ELR (cell line): ENCODE measurements at regions not wholly inside any gene's neighbourhood (a gene's known extent, or its start where the extent isn't known, plus 50 kb on each side); places are given as distances from the start of the nearest gene placed in this dataset.
"Not testable (repeated sequence)": the region's sequence is repeated elsewhere in the genome, so short reads cannot be mapped to it uniquely, and the experiment has no call there.

ENCODE experiments used
- DNase-seq: peaks from one replicate; pipeline ENCODE4 v3.0.0-alpha.2; 2015; ENCODE audit warnings: low read depth

DNA sequence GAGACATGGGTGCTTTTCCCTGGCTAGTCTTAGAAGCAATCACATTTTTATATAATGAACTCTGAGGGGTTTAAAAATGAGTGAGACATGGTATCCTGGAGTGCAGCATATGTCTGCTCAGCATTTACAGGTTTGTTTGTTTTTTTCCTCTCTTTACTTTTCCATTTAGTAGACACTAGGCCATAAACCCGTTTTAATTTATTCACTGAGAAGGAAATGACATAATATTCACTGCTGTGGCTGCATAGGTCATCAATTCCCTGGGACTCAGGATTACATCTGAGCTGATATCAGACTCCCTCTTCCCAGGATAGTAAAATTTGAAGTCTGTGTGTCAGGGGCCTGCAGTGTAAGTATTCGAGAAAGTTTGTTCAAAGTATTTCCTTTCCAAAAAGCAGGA, 178.9 kb upstream of the SPRY1 start:
- no peak for DNase-seq

DNA sequence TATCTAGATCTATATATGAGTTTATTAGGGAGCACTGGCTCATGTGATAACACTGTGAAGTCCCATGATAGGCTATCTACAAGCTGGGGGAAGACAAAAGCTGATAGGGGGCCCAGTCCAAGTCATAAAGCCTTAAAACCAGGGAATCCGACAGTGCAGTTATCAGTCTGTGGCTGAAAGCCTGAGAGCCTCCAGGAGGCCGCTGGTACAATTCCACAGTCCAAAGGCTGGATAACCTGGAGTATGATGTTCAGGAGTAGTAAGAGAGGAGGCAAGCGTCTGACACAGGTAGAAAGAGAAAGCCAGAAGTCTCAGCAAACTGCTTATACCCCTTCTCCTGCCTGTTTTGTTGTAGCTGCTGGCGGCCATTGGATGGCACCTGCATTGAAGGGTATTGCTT, 177.6 kb upstream of the SPRY1 start:
- no peak for DNase-seq

DNA sequence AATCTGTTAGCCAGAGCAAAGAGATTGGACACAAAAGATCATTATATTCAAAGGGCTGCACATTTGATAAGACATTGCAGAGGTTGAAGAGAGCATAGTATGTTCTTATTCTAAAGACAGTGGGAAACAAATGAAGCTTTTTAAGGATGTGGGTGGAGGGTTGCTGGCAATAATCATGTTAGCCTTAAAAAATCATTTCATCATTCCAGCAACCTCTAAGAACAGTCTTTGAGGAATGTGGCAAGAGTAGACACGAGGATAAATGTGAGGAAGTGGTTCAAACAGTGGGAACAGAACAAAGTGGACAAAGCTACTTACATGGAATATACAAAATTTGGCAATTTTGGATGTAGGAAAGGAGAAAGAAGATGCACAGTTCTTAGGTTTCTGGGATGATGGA, 167.3 kb upstream of the SPRY1 start:
- no peak for DNase-seq

DNA sequence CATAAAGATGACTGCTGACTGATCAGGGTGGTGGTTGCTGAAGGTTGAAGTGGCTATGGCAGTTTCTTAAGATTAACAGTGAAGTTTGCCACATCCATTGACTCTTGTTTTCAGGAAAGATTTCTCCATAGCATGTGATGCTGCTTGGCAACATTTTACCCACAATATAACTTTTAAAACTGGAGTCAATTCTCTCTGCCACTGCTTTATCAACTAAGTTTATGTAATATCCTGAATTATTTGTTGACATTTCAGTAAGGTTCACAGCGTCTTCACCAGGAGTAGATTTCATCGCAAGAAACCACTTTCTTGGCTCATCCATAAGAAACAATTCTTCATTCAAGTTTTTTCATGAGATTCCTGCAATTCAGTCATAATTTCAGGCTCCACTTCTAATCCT, 166.5 kb upstream of the SPRY1 start:
- no peak for DNase-seq

DNA sequence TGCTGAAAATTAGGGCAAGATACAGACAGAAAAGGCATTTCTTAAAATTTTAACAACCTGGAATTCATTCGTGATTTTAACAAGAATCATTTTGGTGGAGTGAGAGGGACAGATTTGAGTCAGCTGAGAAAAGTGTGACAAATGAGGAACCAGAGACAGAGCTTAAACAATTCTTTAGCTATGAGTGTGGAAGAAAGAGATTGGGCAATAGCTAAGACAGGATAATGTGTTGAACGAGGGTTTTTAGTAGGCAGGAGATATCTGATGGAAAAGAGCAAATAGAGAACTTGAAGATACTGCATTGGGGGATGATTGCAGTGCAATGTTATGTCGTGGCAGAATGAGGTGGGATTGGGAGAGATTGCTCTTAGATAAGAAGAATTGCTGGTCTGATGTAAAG, 164.2 kb upstream of the SPRY1 start:
- peak; percentile 46 for DNase-seq

DNA sequence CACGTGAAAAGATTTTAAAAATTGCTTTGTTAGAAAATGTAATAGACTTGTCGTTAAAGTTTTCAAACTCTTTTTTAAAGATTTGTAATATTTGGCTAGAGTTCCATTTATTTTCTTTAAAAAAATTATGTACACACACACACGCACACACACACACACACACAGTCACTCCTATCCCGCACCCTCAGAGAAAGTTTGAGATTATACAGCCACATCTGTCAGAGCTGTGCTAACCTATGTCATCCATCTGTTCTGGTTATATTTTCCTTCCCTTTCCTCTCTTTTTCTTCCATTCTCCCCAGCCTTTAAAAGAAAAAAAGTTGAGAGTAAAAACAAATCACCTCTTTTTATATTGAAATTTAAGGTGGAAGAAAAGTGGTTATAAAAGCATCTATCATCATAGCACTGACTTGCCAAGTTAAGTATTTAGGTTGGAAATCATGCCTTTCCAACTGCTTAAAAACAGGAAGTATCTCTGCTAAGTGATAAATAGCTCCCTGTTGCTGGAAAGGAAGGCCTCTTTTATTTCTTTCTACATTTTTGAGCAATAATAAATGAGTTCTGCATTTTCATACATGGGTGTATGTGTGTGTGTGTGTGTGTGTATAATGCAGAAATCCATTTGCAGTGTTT, 163.3 kb upstream of the SPRY1 start:
- DNase-seq, result no peak

DNA sequence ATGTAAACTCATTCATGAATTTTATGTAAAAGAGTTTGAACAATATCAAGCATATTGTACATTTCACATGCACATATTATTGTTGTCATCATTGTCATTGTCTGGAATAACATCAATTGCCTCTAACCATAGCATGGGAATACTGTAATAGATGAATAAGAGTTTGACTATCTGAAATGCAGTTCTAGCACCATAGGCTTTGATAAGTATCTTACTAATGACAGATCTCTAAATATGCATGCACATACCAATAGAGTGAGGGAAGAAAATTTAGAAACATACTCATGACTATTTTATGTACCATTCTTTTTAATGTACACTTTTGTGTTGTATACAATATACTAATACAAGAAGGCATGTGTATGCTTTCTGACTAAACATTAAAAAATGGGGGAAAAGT, 161.6 kb upstream of the SPRY1 start:
- peak; percentile 28 for DNase-seq

DNA sequence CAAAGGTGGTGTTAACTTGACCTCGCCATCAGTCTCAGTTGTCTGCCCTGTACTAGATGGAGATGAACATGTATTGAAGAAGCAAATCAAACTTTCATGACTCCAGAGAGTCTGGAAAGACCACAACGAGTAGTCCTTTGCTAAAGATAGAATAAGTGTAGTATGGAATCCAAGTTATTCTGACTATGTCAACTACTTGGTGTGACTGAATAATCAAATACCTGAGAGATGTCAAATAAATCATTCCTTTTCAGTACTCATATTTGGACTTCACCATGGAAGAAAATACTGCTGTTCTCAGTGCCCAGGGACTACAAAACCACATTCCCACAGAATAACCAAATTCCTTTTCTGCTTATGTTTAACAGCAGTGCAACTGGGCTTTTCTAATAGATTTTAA, 161.2 kb upstream of the SPRY1 start:
- peak; percentile 15 for DNase-seq

DNA sequence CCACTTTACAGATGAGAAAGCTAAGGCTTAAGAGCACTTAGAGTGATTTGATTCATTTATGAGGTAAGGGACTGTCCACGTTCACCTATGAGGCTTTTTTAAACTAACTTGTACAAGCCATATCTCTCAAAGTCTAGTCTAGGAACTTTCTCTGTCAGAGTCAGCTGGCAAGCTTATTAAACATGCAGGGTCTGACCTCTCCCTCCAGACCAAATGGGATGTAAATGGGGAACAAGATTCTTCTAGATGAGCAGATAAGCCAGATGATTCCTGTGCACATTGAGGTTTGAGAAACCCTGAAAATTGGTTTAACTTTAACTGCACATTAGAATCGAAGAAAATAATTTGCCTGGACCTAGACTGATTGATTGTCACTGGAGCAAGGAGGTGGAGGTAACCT, 160.0 kb upstream of the SPRY1 start:
- no peak for DNase-seq

DNA sequence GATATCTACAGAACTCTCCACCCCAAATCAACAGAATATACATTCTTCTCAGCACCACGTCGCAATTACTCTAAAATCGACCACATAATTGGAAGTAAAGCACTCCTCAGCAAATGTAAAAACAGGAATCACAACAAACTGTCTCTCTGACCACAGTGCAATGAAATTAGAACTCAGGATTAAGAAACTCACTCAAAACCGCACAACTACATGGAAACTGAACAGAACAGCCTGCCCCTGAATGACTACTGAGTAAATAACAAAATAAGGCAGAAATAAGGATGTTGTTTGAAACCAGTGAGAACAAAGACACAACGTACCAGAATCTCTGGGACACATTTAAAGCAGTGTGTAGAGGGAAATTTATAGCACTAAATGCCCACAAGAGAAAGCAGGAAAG, 156.3 kb upstream of the SPRY1 start:
- not testable (repeated sequence) for DNase-seq

DNA sequence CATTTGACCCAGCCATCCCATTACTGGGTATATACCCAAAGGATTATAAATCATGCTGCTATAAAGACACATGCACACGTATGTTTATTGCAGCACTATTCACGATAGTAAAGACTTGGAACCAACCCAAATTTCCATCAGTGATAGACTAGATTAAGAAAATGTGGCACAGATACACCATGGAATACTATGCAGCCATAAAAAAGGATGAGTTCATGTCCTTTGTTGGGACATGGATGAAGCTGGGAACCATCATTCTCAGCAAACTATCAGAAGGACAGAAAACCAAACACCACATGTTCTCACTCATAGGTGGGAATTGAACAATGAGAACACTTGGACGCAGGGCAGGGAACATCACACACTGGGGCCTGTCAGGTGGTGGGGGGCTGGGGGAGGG, 153.4 kb upstream of the SPRY1 start:
- not testable (repeated sequence) for DNase-seq

DNA sequence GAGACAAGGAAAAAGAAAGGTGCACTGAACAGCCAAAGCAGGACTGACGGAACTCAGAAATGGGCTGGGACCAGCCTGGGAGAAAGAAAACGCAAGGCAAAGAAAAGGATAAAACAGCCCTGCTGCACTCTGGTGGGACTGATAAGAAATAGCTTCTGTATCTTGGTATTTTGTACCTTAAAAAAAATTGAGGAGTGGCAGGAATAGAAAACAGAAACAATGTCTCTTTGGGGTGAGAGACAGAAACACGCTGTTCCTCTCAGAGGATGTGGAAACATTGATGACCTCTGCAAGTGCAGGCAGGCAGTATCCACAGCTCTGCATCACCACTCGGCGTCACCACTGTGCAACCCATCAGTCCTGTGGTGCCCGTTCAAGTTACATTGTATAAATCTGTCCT, 152.5 kb upstream of the SPRY1 start:
- peak; percentile 12 for DNase-seq

DNA sequence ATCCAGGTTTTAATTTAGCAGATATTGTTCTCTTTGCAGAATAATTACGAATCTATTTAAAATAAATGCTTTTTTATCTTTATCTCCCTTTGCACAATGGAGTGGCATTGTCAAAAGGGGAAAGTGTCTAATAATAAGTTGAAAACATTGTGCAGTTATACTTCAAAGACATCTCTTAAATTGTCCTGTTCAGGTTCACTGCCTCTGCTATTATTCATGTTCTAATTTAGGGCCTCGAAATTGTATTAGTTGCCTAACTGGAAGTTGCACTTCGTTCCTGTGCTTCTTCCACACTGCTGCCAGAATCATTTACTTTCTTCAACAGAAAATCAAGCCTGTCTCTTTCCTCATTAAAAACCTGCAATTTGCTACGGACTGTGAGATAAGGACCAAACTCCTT, 150.5 kb upstream of the SPRY1 start:
- DNase-seq, result no peak

DNA sequence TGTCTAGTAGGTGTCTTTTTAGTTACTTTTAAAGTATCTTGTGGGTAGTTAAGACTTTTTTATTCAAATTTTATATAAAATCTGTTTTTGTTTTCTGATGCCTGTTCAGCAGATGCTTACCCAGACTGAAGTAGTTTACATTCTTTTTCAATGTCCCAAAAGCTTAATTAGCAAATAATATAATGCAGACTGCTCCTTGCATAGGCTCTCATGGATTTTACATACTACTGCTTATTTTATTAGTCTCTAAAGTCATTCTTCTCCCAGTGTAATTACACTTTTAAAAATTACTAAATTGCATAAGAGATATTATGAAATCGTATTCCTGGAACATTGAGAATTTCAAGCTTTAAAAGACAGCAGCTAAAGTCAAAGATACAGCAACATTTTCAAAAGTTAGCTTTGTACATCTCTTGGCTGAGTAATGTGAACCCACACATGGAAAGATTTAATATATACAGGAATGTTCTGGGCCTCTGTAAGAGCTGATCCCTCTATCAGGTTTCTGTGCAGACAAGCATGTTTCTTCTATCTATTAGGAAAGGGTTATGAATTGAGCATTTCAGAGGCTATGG, 148.4 kb upstream of the SPRY1 start:
- no peak for DNase-seq

DNA sequence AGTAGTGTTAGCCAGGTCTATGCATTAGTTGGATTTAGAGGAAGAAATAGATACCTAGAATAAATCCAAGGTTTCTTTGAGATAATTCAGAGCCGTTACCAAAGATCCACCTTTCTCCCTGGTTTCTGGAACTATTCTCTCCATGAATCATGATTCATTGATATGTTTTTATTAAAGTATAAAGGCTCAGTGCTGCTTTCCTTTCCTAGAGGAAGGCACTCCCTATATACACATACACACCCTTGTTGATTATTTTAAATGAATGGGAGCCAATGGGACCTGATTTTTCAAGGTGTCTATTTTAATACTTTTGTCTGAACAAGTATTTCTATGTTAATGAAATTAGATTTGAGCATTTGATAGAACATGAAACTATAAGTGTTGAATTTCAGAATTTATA, 146.8 kb upstream of the SPRY1 start:
- DNase-seq, result no peak

DNA sequence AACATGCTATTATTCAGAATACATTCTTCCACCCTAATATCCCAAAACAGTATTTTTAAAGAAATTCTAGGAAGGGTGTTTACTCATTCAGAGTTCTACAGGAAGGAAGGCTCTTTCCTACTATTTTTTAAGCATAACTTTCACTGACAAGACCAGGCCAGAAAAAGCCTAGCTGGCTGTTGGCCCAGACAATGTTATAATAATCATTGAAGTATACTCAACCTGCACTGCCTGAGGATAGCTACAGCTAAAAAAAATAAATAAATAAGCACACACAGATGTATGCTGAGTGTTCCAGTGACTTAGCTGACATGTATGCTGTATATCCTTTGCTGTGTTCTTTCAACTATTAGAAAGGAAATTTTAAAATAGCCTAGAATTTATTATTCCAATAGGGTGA, 145.8 kb upstream of the SPRY1 start:
- no peak for DNase-seq

DNA sequence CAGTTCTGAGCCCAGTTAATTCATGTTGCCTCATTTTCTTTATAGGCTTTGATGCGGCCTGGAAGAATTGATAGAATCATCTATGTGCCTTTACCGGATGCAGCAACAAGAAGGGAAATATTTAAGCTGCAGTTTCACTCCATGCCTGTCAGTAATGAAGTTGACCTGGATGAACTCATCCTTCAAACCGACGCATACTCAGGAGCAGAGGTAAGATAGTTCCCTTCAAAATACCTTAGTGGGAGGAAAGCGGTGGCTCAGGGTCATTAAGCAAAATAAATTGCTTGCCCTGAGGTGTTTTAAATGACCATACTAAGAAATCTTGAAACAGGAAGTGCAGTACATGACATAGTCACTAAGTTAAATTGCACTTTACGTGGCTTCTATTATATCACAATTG, 140.6 kb upstream of the SPRY1 start:
- no peak for DNase-seq

DNA sequence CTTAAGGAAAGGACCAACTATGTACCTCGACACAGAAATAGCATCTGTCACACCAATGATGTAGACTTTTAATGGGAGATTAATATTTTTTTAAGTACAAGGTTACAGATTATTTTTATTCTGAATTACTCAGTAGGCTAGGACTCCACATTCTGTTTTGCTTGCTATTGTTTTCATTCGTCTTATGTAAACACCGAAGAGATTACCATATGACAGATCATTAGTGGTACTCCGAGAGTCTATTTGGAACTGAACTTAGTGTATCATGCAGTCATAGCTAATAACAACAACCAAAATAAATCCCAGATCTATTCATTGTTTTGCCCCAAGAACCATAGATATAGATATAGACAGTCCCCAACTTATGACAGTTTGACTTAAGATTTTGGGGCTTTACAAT, 139.7 kb upstream of the SPRY1 start:
- no peak for DNase-seq

DNA sequence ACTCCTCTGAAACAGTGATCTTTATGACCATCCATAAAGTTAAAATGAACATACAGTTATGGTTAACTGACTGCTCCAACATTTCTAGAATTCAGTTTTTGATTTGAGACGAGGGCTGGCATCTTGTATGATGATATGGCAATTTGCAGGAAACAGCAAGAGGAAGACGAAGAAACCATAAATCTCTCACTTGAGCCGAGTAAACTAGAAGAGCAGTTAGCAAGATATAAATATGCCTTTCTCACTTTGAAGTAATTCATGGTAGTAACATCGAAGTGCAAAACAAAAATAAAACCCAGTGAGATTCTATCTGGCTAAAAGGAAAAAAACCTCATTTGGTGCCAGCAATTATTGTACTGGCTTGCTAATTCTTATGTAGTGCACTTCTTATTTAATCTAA, 139.0 kb upstream of the SPRY1 start:
- no peak for DNase-seq

DNA sequence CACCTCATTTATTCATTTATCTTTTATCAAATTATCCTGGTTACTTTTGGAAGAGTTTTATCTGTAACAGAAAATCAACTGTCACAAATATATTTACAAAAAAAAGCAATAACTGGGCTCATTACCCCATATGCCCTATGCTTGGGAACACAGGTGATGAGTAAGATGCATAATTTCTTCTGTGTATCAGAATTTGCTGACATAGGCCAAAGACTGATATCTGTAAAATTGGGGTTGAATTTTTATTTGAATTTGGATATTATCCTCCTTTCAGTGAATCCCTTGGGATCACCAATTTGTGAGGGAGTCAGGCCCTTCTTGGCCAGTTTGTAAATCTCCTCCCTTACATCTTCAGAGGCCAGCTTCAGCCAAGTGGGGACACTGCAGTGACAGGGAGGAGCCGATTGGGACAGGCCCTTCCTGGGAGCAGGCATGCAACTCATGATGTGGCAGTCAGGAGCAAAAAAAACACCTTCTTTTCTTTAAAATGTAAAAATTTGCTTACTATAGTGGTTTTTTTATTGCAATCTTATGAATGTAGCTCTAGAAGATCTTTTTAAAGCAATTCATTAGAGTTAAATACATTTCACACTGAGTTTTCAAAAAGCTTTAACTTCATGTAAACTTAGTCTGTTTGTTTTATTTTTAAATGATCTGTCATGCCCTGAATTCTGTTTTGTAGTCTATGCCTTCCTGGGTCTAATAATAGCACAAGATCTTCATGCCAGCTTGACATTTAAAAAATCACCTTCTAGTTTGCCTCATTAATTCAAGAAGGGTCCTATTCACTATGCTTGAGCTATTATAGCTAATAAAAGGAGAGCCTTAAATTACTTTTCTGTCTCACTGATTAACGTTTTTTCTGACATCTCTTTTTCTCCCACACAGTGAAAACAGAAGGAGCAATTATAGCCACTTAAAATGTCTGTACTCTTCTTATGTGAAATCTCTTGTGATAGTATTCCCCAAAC, 136.6 kb upstream of the SPRY1 start:
- DNase-seq, result no peak

DNA sequence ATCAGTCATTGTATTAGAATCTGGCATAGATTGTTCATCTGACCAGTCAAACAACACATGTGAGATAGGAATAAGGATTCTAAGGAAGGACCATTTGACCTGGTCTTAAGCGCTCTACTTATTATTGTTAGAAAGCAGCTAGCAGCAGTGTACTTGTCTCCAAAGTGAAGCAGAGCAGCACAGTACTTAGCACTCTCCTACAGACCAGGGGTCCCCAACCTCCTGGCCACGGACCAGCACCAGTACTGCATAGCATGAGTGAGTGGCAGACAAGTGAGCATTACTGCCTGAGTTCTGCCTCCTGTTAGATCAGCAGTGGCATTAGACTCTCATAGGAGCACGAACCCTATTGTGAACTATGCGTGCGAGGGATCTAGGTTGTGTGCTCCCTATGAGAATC, 135.9 kb upstream of the SPRY1 start:
- no peak for DNase-seq

DNA sequence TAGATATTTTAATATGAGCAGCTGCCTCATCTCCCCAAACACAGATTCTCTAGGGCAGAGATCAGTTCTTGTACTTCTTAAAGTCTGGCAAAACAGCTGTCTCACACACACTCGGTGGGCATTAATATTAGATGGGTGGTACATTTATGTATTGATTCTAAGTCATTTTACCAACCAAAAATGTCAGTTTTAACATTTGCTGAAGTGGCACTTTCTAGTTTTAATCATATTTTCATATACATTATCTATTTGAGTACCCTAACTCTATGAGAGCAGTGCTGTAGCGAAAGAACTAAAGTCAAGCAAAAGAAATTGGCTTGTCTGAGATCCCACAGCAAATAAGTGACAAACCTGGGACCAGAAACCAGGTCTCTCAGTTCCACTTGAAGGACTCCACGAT, 134.5 kb upstream of the SPRY1 start:
- no peak for DNase-seq

DNA sequence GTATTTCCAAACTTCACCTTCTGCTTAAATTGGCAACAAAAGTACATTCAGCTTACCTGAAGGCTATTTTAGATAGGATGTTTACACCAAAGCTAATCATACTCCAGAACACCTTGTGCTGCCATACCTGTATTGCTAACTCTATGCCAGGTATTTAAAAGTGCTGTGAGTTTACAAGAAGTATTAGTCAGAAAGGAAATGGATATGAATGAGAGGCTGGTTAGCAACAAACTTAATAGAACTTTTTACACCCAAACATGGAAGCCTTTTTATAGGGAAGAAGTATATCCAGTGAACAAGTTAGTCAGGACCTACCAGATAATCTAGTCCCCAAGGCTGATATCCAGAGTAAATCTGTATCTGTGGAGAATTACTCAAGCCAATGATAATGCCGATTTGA, 131.2 kb upstream of the SPRY1 start:
- no peak for DNase-seq
